ENCODE measurements at regions not wholly inside any gene's neighbourhood (a gene's known extent, or its start where the extent isn't known, plus 50 kb on each side); places are given as distances from the start of the nearest gene placed in this dataset.
A peak's percentile ranks its signal among the peaks of the same experiment; 100 is the strongest.

- peaks cover 4% of the 10 kb centered on the region for H3K36me3 Mint-ChIP-seq
- no peaks in the 10 kb centered on the region for H3K4me1 Mint-ChIP-seq
- H3K27ac Mint-ChIP-seq, result peak overlapping the region in 1 of 3 donors; percentile 51
- peaks cover 13% of the 10 kb centered on the region for H3K27me3 Mint-ChIP-seq
- H3K9me3 Mint-ChIP-seq, result peaks cover 0 to 7% (median 6%) of the 10 kb centered on the region in 3 donors
- no peak overlapping the region for H3K4me3 Mint-ChIP-seq
Measured at GRCh38 chr17:73895157-73895556, 250.9 kb upstream of the SDK2 start.

GRCh38 chr17:73896966-73897365 is 252.7 kb upstream of the SDK2 start:
- Mint-ChIP-seq H3K9me3 (peaks cover 0 to 6% (median 5%) of the 10 kb centered on the region in 3 donors), H3K4me3 (no peak overlapping the region), H3K27ac (no peak overlapping the region), H3K27me3 (peaks cover 26% of the 10 kb centered on the region), H3K36me3 (peaks cover 4% of the 10 kb centered on the region), H3K4me1 (peaks cover 2 to 10% (median 7%) of the 10 kb centered on the region in 3 donors)

- no peak overlapping the region for H3K27ac Mint-ChIP-seq
- H3K27me3 Mint-ChIP-seq, result peaks cover 39% of the 10 kb centered on the region
- no peak overlapping the region for H3K4me3 Mint-ChIP-seq
- peaks cover 7 to 12% (median 7%) of the 10 kb centered on the region in 3 donors for H3K4me1 Mint-ChIP-seq
- H3K36me3 Mint-ChIP-seq, result no peaks in the 10 kb centered on the region
- peaks cover 0 to 6% (median 0%) of the 10 kb centered on the region in 3 donors for H3K9me3 Mint-ChIP-seq
Measured at GRCh38 chr17:73899839-73900238, 255.6 kb upstream of the SDK2 start.

- Mint-ChIP-seq H3K27me3 (peaks cover 39% of the 10 kb centered on the region), H3K27ac (no peak overlapping the region), H3K9me3 (peaks cover 0 to 7% (median 0%) of the 10 kb centered on the region in 3 donors), H3K36me3 (no peaks in the 10 kb centered on the region), H3K4me1 (peaks cover 7 to 12% (median 7%) of the 10 kb centered on the region in 3 donors), H3K4me3 (no peak overlapping the region)
Measured at GRCh38 chr17:73900516-73900915, 256.3 kb upstream of the SDK2 start.

GRCh38 chr17:73901249-73901648 is 257.0 kb upstream of the SDK2 start:
- Mint-ChIP-seq H3K4me3 (peak overlapping the region; percentile 79 to 93 (median 85)), H3K36me3 (no peaks in the 10 kb centered on the region), H3K4me1 (peaks cover 7 to 12% (median 7%) of the 10 kb centered on the region in 3 donors), H3K27me3 (peaks cover 35% of the 10 kb centered on the region), H3K27ac (no peak overlapping the region), H3K9me3 (peaks cover 0 to 8% (median 0%) of the 10 kb centered on the region in 3 donors)

GRCh38 chr17:73901661-73902415 is 257.6 kb upstream of the SDK2 start:
- H3K27ac Mint-ChIP-seq, result no peak overlapping the region

GRCh38 chr17:73902416-73903181 is 258.4 kb upstream of the SDK2 start:
- H3K4me1 Mint-ChIP-seq, result peaks cover 7 to 12% (median 7%) of the 10 kb centered on the region in 3 donors
- H3K27ac Mint-ChIP-seq, result no peak overlapping the region
- peak overlapping the region in 3 of 4 donors; percentile 43 to 93 (median 81) for H3K4me3 Mint-ChIP-seq
- peaks cover 38% of the 10 kb centered on the region for H3K27me3 Mint-ChIP-seq
- H3K9me3 Mint-ChIP-seq, result peaks cover 0 to 8% (median 0%) of the 10 kb centered on the region in 3 donors
- no peaks in the 10 kb centered on the region for H3K36me3 Mint-ChIP-seq

More at GRCh38 chr17:73901661-73902415, 257.6 kb upstream of the SDK2 start:
- H3K4me3 Mint-ChIP-seq, result peak overlapping the region; percentile 79 to 93 (median 85)
- peaks cover 7 to 12% (median 7%) of the 10 kb centered on the region in 3 donors for H3K4me1 Mint-ChIP-seq
- no peaks in the 10 kb centered on the region for H3K36me3 Mint-ChIP-seq
- H3K27me3 Mint-ChIP-seq, result peaks cover 35% of the 10 kb centered on the region
- H3K9me3 Mint-ChIP-seq, result peaks cover 0 to 8% (median 0%) of the 10 kb centered on the region in 3 donors

- Mint-ChIP-seq H3K9me3 (peaks cover 0 to 3% (median 2%) of the 10 kb centered on the region in 3 donors), H3K27me3 (peaks cover 31% of the 10 kb centered on the region), H3K4me1 (peaks cover 0 to 5% (median 0%) of the 10 kb centered on the region in 3 donors)
Measured at GRCh38 chr17:73906896-73907870, 262.9 kb upstream of the SDK2 start.

GRCh38 chr17:73909186-73909585 is 264.9 kb upstream of the SDK2 start:
- Mint-ChIP-seq H3K36me3 (no peaks in the 10 kb centered on the region), H3K27me3 (peaks cover 28% of the 10 kb centered on the region), H3K4me3 (no peak overlapping the region), H3K9me3 (peaks cover 0 to 3% (median 3%) of the 10 kb centered on the region in 3 donors), H3K4me1 (no peaks in the 10 kb centered on the region), H3K27ac (no peak overlapping the region)

More at GRCh38 chr17:73906896-73907870, 262.9 kb upstream of the SDK2 start:
- peak overlapping the region in 1 of 3 donors; percentile 25 for H3K27ac Mint-ChIP-seq
- H3K4me3 Mint-ChIP-seq, result no peak overlapping the region
- H3K36me3 Mint-ChIP-seq, result no peaks in the 10 kb centered on the region

GRCh38 chr17:73910206-73910605 is 266.0 kb upstream of the SDK2 start:
- no peak overlapping the region for H3K4me3 Mint-ChIP-seq
- peaks cover 34% of the 10 kb centered on the region for H3K27me3 Mint-ChIP-seq
- H3K36me3 Mint-ChIP-seq, result no peaks in the 10 kb centered on the region
- H3K9me3 Mint-ChIP-seq, result peaks cover 6 to 8% (median 6%) of the 10 kb centered on the region in 3 donors
- no peak overlapping the region for H3K27ac Mint-ChIP-seq
- no peaks in the 10 kb centered on the region for H3K4me1 Mint-ChIP-seq

- no peak overlapping the region for H3K27ac Mint-ChIP-seq
- H3K4me3 Mint-ChIP-seq, result no peak overlapping the region
- H3K27me3 Mint-ChIP-seq, result peaks cover 36% of the 10 kb centered on the region
- no peaks in the 10 kb centered on the region for H3K36me3 Mint-ChIP-seq
- H3K9me3 Mint-ChIP-seq, result peaks cover 6 to 10% (median 8%) of the 10 kb centered on the region in 3 donors
- no peaks in the 10 kb centered on the region for H3K4me1 Mint-ChIP-seq
Measured at GRCh38 chr17:73910821-73911515, 266.7 kb upstream of the SDK2 start.

- Mint-ChIP-seq H3K4me3 (no peak overlapping the region), H3K4me1 (no peaks in the 10 kb centered on the region), H3K27me3 (peaks cover 36% of the 10 kb centered on the region), H3K27ac (no peak overlapping the region), H3K9me3 (peaks cover 9 to 12% (median 9%) of the 10 kb centered on the region in 3 donors), H3K36me3 (no peaks in the 10 kb centered on the region)
Measured at GRCh38 chr17:73911726-73912372, 267.6 kb upstream of the SDK2 start.

- peaks cover 36% of the 10 kb centered on the region for H3K27me3 Mint-ChIP-seq
Measured at GRCh38 chr17:73912373-73912746, 268.1 kb upstream of the SDK2 start.

More at GRCh38 chr17:73912373-73912746, 268.1 kb upstream of the SDK2 start:
- Mint-ChIP-seq H3K9me3 (peaks cover 9 to 13% (median 9%) of the 10 kb centered on the region in 3 donors), H3K4me1 (no peaks in the 10 kb centered on the region), H3K27ac (no peak overlapping the region), H3K4me3 (no peak overlapping the region), H3K36me3 (no peaks in the 10 kb centered on the region)
